ENCODE measurements at regions not wholly inside any gene's neighbourhood (a gene's known extent, or its start where the extent isn't known, plus 50 kb on each side); places are given as distances from the start of the nearest gene placed in this dataset.

DNA sequence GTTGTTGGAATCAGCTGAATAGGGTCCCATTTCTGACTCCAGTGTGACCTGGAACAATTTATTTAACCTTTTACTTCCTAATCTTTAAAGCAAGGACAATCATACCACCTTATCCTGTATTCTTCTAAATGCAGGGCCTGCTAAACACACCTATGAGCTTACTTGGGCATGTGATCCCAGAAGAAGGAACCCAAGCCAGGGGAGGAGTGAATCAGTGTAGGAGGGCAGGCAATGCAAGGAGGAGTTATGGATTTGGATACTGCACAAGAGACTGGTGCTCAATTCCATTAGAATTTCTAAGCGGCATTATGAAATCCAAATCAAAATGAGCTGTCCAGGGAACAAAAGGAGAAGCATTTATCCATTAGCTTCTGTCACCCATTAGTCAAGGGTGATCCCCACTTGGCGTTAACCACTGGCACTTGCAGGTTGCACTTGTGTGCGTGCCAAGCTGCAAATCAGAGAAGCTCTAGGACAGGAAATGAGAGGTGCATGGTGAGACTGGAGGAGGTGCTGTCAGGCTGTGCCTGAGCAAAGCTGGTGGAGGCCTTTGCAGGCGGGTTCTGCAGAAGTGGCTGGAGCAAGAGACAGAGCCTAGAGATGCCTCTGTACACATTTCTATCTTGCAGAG is 297.2 kb upstream of the PLXNA2 start:
- no peak for DNase-seq (ENCODE audit: low spot score)

DNA sequence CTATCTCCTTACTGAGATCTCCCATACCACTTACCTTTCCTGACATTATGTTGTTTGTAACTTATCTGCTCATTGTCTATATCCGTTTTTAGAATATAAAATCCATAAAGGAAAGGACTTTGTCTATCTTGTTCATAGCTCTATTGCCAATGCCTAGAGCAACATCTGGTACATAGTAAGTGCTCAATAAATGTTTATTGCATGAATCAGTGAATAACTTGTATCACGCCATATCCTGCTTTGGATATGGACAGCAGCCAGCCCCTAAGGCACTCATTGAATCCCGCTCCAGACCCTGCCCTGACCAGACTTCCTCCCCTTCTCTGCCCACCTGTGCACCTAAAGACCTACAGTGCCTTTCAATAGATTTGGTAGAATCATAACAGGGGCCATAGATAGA is 298.1 kb upstream of the PLXNA2 start:
- DNase-seq (ENCODE audit: low spot score), result no peak

DNA sequence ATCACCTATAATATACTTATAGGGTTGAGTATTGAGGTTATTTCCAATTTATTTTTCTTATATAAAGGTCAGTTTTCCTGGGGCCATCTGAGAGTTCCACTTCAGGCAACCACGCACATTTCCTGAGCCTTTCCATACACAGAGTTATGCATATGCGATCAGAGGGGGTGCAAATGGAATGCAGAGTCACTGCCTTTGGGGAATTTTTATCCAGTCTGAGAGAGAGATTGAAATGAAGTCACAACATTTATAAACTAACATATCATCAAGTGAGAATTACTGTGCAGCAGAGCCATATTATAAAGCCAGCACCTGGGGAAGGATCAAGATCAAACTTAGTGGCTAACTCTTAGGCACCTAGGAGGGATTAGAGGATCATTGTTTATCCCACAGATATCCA is 299.9 kb upstream of the PLXNA2 start:
- DNase-seq (ENCODE audit: low spot score), result no peak

DNA sequence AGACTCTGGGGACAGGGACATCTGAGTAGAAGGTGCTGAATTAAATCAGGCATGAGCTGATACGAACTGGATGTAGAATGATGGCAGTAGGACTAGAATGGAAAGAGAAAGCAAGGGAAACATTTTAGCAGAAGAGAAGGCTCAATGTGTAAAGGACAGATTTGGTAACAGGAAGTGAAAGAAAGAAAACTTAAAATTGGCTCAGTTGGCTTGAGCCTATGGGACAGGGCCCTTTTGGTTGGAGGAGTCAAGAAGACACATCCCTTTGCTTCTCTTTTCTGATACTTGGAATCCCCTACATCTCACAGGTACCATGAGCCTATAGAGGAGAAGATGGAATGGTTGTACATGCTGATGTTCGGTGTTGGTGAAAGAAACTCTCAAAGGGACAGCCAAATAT is 300.6 kb upstream of the PLXNA2 start:
- no peak for DNase-seq (ENCODE audit: low spot score)

DNA sequence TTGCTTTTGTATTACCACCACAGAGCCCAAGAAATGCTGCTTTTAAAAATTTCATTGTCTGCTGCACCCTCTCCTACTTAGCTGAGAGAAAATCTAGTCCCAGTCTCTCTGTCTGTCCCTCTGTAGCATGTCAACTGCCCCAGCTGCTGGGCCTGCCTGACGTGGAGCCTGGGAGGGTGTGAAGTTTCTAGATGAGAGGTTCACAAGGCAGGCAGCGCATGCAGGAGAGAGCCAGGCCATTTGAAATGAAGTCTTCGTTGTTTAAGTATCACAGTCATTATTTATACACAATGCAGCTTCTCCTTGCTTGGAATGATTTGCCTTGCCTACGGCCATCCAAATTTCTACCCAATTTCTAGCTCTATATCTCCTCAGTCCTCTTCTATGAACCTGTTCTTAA is 306.8 kb upstream of the PLXNA2 start:
- no peak for DNase-seq (ENCODE audit: low spot score)

DNA sequence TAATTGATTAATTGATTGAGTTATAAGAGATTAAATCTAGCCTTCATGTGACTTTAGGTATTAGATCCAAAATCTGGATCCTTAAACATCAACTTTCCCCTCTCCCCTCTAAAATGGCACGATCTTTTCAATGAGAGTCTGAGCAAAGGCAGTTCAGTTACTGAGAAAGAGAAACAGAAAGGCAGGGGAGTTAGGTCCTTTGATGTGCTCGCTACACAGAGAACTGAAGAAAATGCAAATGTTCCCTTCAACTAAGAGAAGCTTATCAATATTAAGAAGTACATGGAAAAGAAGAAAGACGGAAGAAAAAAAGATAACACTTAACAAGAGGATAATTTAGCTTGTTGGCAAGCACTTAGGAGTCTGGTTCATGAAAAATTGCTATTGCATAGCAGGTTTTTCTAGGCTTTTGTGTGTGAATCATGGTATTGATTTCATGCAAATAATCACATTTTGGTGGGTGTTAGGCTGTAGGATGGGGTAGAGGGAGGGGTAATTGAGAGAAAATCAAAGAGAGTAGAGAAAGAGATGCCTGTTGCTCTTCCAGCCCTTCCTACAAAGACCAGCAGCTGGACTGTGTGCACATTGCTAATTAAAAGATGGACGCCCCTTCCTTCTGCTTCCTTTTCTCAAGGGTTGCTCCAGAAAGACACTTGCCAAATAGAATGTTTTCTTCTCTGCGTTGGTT is 307.6 kb upstream of the PLXNA2 start:
- no peak for DNase-seq (ENCODE audit: low spot score)

DNA sequence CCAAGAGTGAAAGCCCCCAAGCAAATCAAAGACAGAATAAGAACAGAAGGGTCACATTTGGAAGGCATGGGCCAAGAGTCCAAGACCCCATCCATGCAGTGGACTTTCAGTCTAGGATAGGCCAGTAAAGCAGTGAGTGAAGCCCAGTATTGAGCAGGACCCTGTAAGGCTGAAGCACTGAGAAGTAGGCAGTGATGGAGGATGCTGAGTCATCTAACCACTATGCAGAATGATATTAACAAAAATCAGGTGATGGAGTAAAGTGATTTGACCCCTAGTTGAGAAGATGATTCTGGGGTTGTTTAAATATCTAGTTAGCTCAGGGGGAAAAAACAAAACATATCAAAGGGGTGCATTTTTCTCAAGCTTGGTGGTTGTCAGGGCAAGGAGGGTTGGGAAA is 308.7 kb upstream of the PLXNA2 start:
- DNase-seq (ENCODE audit: low spot score), result no peak

DNA sequence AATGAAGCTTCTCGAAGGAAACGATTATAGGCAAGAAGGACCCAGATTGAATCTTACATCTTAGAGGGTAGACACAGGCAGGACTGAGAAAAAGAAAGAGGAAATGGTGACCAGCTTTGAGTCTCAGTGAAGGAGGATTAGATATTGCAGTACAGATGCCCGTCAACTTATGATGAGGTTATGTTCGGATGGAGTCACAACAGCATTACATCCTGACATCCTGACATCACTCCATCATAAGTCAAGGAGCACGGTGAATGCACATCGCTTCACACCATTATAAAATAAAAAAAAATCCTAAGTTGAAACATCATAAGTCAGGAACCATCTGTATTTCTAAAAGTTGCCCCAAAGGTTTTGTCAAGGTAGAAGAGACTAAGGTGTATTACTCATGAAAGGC is 312.3 kb upstream of the PLXNA2 start:
- DNase-seq (ENCODE audit: low spot score), result no peak

DNA sequence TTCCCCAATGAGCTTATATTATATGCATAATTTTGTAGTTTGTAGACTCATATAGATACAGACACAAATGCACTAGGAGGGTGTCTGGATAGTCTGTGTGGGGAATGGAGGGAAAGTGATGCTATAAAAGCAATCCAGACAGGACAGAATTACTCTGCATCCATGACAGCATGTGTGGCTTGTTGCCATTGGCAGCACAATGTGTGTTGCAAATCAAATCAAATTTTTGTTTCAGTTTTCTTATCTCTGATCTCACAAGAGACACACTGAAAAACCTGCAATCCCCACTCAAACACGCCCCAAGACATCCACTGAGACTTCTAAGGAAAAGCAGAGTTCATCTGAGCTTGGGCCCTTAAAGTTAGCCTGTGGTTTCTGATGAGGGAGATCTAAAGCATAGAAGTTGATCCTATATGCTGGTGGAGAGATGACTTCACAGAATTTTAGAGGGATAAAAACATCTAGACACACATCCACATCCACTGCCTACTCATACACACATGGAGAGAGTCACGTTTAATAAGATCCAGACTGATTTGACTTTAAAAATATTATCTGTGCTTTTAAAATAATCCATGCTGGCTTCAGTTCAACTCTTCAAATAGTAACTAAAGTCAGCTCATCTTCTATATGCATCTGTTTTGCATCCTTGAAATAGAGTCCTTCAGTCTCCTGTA is 313.0 kb upstream of the PLXNA2 start:
- DNase-seq (ENCODE audit: low spot score), result no peak

DNA sequence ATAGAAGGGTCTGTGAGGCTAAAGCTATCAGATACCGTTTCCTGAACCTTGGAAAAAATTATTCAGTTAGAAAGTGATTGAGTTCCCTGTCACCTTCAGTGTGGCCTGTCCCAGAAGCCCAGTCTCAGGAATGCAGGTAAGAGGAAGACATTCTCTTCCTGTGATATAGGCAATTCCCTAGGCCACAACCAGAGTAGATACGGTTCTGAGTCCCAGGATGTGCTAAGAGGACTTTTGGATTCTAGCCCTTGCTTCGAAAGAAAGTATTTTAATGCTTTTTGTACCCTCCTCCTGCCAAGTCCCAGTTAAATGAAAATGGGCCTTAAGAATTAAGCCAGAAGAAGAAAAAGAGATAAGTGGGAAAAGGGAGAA is 313.5 kb upstream of the PLXNA2 start:
- DNase-seq (ENCODE audit: low spot score), result no peak

DNA sequence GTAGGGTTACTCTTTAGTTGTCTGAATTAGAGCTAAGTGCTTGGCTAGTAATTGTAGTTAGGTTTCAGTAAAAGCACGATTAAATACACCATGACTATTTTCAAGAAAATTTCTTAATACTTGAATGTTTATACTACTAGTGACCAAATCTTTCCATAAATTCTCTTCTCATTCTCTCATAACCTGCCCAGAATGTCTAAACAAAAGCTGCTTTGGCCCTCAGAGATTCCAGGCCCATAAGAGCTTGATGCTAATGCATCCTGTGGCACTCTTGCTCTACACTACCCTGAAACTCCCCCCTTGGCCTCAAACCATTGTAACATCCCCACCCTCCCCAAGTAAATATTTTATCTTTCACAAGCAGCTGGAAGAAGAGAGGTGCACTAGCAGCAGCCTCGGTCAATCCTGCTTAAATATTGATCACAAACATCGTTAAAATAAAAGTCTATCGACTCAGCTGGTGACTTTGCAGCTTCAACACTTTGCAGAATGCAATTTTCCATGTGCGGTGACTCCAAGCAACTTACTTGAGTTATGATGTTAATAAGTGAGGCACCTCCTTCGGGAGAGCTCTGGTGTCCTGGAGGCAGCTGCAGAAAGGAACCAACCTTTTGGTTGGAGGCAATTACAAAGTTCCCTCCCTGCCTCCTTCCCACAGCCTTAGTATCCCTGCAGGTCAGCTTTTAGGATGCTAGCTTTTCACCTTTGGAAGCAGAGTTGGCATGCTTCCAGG is 315.6 kb upstream of the PLXNA2 start:
- DNase-seq (ENCODE audit: low spot score), result no peak

DNA sequence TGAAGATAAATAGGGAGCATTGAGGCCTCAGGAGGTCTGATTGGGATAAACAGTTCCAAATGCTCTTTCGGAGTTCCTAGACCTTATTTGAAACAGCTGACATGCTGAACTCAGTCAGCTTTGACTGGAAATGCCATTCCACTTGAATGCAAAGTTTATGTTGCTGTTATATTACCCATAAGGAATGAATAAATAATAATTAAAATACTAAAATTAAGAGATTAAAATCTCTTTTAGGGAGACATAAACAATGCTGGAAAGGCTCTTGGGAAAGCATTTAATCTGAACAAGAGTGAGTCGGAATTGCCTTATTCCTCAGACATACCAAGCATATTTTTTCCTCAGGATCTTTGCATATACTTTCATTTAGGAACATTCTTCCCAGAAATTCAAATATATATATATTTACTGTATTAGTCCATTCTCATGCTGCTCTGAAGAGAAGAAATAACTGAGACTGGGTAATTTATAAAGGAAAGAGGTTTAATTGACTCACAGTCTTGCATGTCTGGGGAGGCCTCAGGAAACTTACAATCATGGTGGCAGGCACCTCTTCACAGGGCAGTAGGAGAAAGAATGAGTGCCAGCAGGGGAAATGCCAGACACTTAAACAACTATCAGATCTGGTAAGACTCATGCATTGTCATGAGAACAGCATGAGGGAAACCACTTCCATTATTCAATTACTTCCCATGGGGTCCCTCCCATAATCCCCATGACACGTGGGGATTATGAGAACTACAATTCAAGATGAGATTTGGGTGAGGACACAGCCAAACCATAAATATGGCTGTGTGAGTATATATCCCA is 318.2 kb upstream of the PLXNA2 start:
- no peak for DNase-seq (ENCODE audit: low spot score)

DNA sequence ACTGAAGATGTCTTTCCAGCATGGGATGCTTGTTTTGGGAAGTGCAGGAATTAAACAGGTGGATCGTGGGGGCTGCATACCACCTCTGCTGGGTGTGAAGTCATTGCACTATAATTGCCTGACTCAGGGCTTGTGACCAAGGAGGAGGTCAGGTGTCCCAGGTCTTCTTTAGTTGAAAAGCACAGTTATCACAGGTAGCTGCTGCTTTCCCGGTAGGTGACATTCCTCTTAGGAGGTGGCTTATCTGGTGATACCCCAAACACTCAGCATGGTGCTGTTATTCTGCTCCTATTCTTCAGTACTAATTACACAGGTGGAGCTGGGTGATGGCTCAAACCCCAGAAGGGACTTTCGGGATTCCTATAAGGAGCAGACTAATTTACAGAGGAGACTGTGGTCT is 320.3 kb upstream of the PLXNA2 start:
- DNase-seq (ENCODE audit: low spot score), result no peak

DNA sequence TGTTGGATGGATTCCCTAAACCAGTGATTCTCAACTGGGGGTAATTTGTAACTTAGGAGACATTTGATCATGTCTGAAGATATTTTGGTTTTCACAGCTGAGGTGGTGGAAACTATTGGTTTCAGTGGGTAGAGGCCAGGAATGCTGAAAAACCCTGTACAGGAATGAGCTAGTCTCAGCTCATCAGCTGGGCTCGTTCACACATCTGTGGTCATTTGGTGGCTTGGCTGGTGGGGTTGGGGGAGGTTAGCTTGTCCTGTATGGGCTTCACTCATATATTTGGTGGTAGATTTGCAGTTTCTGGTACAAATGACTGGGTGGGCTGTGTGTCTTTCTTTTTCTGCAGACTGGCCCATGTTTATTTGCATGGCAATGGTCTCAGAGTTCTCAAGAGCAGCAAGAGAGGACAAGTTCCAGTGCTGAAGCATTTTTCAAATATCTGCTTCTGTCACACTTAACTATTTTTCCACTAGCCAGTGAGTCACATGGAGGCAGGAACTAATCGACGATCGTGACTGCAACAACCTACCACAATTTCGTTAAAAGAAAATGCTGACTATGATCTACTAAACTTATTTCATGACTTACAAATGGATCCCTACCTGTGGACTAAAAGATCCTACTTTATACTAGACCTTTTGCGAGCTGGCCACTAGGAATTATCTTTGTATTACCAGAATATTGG is 321.7 kb upstream of the PLXNA2 start:
- DNase-seq (ENCODE audit: low spot score), result no peak

DNA sequence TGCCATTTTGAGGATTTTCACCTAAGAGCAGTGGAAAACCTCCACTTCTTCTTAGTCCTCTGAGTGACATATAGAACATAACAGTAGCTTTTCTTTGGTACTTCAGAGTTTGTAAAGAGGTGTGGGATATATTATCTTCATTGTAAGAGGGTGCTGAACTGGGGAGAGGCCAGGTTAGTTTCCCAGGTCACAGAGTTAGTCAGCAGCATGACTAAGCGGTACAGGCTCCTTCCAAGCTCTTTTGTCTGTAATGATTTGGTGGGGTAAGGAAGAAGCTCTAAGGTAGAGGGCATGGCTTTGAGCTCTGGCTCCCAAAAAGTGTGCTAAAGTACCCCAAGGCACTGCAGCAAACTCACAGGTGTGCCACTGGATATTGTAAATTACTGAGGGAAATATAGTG is 325.0 kb upstream of the PLXNA2 start:
- no peak for DNase-seq (ENCODE audit: low spot score)

DNA sequence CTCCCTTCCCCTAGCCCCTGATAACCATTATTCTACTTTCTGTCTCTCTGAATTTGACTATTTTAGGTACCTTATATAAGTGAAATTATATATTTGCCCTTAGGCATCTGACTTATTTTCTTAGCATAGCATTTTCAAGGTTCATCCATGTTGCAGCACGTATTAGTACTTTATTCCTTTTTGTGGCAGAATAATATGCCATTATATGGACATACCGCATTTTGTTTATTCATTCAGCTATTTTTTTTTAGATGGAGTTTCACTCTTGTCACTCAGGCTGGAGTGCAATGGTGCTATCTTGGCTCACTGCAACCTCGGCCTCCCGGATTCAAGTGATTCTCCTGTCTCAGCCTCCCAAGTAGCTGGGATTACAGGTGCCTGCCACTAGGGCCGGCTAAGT is 326.2 kb upstream of the PLXNA2 start:
- no peak for DNase-seq (ENCODE audit: low spot score)

DNA sequence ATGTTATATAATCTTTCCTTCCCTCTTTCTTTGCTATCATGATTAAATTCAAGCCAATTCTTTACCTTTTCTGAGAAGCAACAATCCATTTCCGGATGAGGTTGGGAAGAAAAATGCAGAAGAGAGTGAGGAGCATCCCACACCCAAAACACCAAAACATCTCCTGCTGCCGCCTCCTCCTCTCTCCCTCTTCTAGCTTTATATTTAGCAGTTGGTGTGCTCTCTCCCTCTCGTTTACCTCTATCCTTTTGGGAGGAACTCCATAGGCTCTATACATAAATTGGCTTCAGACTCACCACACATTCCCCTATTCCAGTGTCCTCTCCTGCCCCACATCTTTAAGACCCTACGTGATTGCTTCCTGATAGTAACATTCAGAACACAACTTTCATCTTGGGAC is 332.2 kb upstream of the PLXNA2 start:
- DNase-seq (ENCODE audit: low spot score), result no peak

DNA sequence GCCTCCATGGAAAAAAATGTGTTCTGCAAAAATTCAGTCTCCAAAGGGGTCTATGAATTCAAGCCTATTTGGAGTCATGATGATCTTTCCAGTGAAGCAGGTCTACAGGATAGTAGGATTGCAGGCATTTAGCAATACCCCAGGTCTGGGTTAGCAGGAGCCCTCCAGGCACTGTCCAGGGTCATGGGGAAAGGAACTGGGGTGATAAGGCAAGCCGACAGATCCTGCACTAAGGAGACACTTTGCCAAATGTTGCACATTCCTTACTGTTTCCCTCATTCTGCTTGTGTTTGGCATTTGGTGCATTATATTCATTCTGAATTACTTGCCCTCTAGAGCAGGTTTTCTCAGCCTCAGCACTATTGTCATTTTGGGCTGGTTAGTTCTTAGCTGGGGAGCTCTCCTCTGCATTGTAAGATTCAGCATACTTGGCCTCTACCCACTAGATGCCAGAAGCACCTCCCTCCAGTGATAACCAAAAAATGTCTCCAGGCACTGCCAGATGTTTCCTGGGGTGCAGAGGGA is 333.3 kb upstream of the PLXNA2 start:
- no peak for DNase-seq (ENCODE audit: low spot score)

DNA sequence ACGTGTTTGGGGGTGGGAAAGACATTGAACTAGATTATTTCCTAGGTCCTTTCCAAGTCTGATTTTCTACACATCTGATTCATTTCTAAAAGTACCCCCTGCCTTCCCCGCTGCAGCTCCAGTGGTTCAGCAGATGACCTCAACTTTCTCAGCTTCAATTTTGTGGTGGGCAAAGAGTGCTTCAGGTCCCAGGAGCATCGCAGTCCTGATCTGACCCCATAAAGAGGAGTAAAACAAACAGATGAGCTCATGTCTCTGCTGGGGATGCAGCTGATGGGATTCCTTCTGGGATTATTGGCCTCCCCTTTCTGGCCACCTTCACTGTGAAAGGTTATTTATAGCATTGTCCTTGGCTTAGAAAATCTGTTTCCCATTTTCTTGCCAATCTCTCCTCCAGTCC is 337.0 kb upstream of the PLXNA2 start:
- DNase-seq (ENCODE audit: low spot score), result no peak

DNA sequence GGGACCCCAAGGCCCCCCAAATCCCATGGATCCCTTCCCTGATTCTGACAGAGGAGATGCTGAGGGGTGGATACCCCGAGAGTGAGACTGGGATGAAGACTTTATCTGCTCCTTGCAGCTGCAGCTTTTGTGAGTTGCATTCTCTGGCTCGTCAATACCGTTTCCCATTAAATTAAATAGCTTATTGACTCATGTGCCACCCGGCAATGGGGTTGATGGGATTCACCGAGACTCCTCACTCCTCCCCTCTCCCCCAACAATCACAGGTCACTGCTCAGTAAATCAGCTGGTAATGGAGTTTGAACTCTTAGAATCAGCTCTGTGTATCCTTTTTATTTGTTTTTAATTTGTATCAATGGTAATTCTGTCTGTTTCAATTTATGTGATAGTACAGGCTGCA is 337.5 kb upstream of the PLXNA2 start:
- DNase-seq (ENCODE audit: low spot score), result no peak

DNA sequence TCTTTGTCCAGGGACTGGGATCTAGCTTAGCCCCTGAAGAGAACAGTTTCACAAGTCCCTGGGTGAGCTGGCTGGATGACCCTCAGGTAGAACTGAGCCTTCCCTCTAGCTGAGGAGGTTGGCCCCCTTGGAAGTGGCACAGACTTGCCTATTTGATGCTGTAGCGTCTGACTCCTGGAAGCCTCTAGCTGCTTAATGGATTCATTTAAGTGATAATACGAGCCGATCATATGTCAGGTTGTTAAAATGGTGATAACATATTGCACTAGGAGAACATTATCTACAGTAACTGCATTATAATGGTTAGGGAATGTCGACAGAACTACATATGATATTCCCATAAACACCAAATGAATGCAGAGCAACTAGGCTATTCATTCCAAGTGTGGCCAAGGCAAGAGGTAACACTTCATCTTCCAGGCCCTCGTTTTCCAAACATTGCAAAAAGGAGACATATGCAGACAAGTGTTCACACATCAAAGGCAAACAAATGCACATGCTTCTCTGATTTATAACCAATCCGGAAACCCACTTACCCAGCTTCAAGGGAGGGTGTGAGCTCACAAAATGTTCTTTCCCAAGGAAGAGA is 340.1 kb upstream of the PLXNA2 start:
- no peak for DNase-seq (ENCODE audit: low spot score)

All from CD4-positive, alpha-beta T cell treated with Interleukin-15 for 4 hours (primary cell).